GM12878 (cell line): ENCODE measurements at regions not wholly inside any gene's neighbourhood (a gene's known extent, or its start where the extent isn't known, plus 50 kb on each side); places are given as distances from the start of the nearest gene placed in this dataset.
"Not testable (repeated sequence)": the region's sequence is repeated elsewhere in the genome, so short reads cannot be mapped to it uniquely, and the experiment has no call there.

Source experiments
- ATAC-seq: fragments of 200-7000 bp; cut with Tn5 transposase; 3 replicates; pipeline ENCODE4 v1.9.1; 2020; ENCODE audit warnings: mild to moderate bottlenecking, moderate library complexity
- BruUV-seq: library from RNA; stranded (reverse); fragments of 400-500 nt; replicated peaks from 2 replicates; lab custom pipeline; 2021; lab: Mats Ljungman, UMichigan
- CTCF ChIA-PET: fragments of 300-600 bp; sonication (Branson Sonifier 250); formaldehyde crosslinking; extraction: SDS; loops from one replicate; lab custom pipeline; 2021; ENCODE audit warnings: inconsistent platforms; lab: Yijun Ruan, JAX
- POLR2A ChIA-PET: fragments of 350-600 bp; formaldehyde crosslinking; extraction: SDS; loops from one replicate; lab custom pipeline; 2021; ENCODE audit warnings: inconsistent platforms; lab: Charles Lee
- RAD21 ChIA-PET: fragments of 300-600 bp; sonication (Branson Sonifier 250); formaldehyde crosslinking; loops from one replicate; lab custom pipeline; 2023; ENCODE audit warnings: antibody characterized with exemption; ENCODE audit not compliant: unreplicated experiment; lab: Charles Lee
- SMC1A ChIA-PET: fragments of 300-600 bp; sonication (Branson Sonifier 250); formaldehyde crosslinking; loops from one replicate; lab custom pipeline; 2023; ENCODE audit not compliant: unreplicated experiment, uncharacterized antibody; lab: Charles Lee
- DNase-seq: peaks from one replicate; pipeline ENCODE4 v3.0.0-alpha.2; 2011; ENCODE audit warnings: low read depth, low spot score
- FAIRE-seq: peaks from 3 replicates; lab custom pipeline; 2011; peaks lifted over from hg19 to GRCh38; lab: Jason Lieb, UNC
- H2AFZ ChIP-seq: 2 replicates; pipeline ENCODE4 v1.6.0; 2011; ENCODE audit warnings: low read depth, low read length, control low read depth; ENCODE audit not compliant: control insufficient read depth
- H3K27ac ChIP-seq: 2 replicates; pipeline ENCODE4 v1.5.1; 2011; ENCODE audit warnings: control low read depth; ENCODE audit not compliant: control insufficient read depth, insufficient read depth
- H3K27me3 ChIP-seq, 2 experiments: replicated peaks in 1 of 2; 2 replicates each; pipeline versions ENCODE4 v1.6.0 to v1.6.1; 2011; ENCODE audit warnings: low read length in 1 of 2; ENCODE audit not compliant: control insufficient read depth in 2 of 2, insufficient read depth in 2 of 2
- H3K36me3 ChIP-seq, 2 experiments: 2 replicates each; pipeline ENCODE4 v1.5.1; 2011; ENCODE audit warnings: low read length in 1 of 2; ENCODE audit not compliant: control insufficient read depth in 2 of 2, insufficient read depth in 2 of 2
- H3K4me1 ChIP-seq: 2 replicates; pipeline ENCODE4 v1.6.1; 2011; ENCODE audit warnings: mild to moderate bottlenecking, low read length, moderate library complexity, mixed read lengths; ENCODE audit not compliant: control insufficient read depth, insufficient read depth
- H3K4me2 ChIP-seq: 2 replicates; pipeline ENCODE4 v1.6.0; 2011; ENCODE audit warnings: control low read depth; ENCODE audit not compliant: control insufficient read depth, insufficient read depth
- H3K4me3 ChIP-seq: fragments of 200-600 bp; sonication (generic); 2 replicates; pipeline ENCODE4 v1.5.1; 2016
- H3K79me2 ChIP-seq: 2 replicates; pipeline ENCODE4 v1.6.0; 2011; ENCODE audit warnings: low read length; ENCODE audit not compliant: control insufficient read depth, insufficient read depth
- H3K9ac ChIP-seq: 2 replicates; pipeline ENCODE4 v1.8.0; 2011; ENCODE audit warnings: low read length, control low read depth, mixed read lengths; ENCODE audit not compliant: control insufficient read depth, insufficient read depth
- H3K9me3 ChIP-seq: replicated peaks from 3 replicates; pipeline ENCODE4 v1.5.1; 2011; ENCODE audit warnings: mild to moderate bottlenecking, low read length; ENCODE audit not compliant: control insufficient read depth, insufficient read depth
- H4K20me1 ChIP-seq: 2 replicates; pipeline ENCODE4 v1.6.0; 2011; ENCODE audit not compliant: control insufficient read depth, insufficient read depth
- ATF7 ChIP-seq: fragments of 450-650 bp; IDR thresholded peaks from 2 replicates; pipeline ENCODE4 v1.6.1; 2016; ENCODE audit warnings: low read depth, mild to moderate bottlenecking
- BMI1 ChIP-seq: fragments of 450-650 bp; IDR thresholded peaks from 2 replicates; pipeline ENCODE4 v1.6.1; 2016; ENCODE audit warnings: mild to moderate bottlenecking, moderate library complexity, borderline replicate concordance
- NFIC ChIP-seq: IDR thresholded peaks from 2 replicates; pipeline ENCODE4 v1.6.1; 2012; ENCODE audit warnings: low read depth, mild to moderate bottlenecking, inconsistent platforms, low read length, moderate library complexity
- NKRF ChIP-seq: fragments of 450-650 bp; conservative IDR thresholded peaks from 2 replicates; pipeline ENCODE4 v1.6.1; 2017; ENCODE audit warnings: mild to moderate bottlenecking, moderate library complexity
- PAX5 ChIP-seq: IDR thresholded peaks from 2 replicates; pipeline ENCODE4 v1.6.1; 2011; ENCODE audit warnings: low read depth, low read length, borderline replicate concordance
- PML ChIP-seq: IDR thresholded peaks from 2 replicates; pipeline ENCODE4 v1.6.1; 2012; ENCODE audit warnings: low read length, inconsistent platforms
- TCF7 ChIP-seq: IDR thresholded peaks from 2 replicates; pipeline ENCODE4 v1.6.1; 2014; ENCODE audit warnings: antibody characterized with exemption, borderline replicate concordance
- WGBS: methylation state at CpG from one replicate; pipeline ENCODE4 v1.1.6; 2016; ENCODE audit warnings: low lambda C conversion rate; ENCODE audit not compliant: insufficient replicate concordance, insufficient coverage; ENCODE audit errors: missing lambda C conversion rate; 5-methylcytosine and 5-hydroxymethylcytosine counted together
- in situ Hi-C: fragments of 300-500 bp; cut with MboI; formaldehyde crosslinking; loops from 9 replicates; pipeline ENCODE4 v1.14.3; 2018; ENCODE audit warnings: mixed read lengths
- intact Hi-C: fragments of 100-400 bp; cut with micrococcal nuclease; formaldehyde crosslinking; loops from one replicate; pipeline ENCODE4 v1.14.2; 2022; ENCODE audit not compliant: unreplicated experiment

GRCh38 chr6:8839626-8840025, 404.3 kb upstream of the SLC35B3 start:
- FAIRE-seq: no peak
- no peaks in the 10 kb centered on the region for H3K79me2 ChIP-seq
- H3K9me3 ChIP-seq: no peaks in the 10 kb centered on the region
- no peak for DNase-seq
- BruUV-seq: no TSS peak
- no peak for ATAC-seq
- ChIA-PET POLR2A (no interaction called here), SMC1A (interaction anchor here (0.6 kb wide), 1 partner anchor 104 kb away, joined by 3 read pairs; no protein-coding TSS in a partner anchor), RAD21 (no interaction called here), CTCF (no interaction called here)
- no peak overlapping the region for H3K27ac ChIP-seq
- no peak for TF ChIP-seq NKRF
- TF ChIP-seq TCF7: no peak
- TF ChIP-seq BMI1: no peak
- TF ChIP-seq NFIC: no peak
- no peak for TF ChIP-seq PML
- H3K4me1 ChIP-seq: no peaks in the 10 kb centered on the region
- H2AFZ ChIP-seq: no peak overlapping the region
- H3K9ac ChIP-seq: no peak overlapping the region
- no peaks in the 10 kb centered on the region for H3K27me3 ChIP-seq
- intact Hi-C loops (no loop called here), in situ Hi-C loops (no loop called here)
- H3K4me2 ChIP-seq: no peak overlapping the region
- H3K4me3 ChIP-seq: no peak overlapping the region
- WGBS: 40% methylated on average over 7 of the region's 7 CpGs
- no peaks in the 10 kb centered on the region for H4K20me1 ChIP-seq
- H3K36me3 ChIP-seq: no peaks in the 10 kb centered on the region

- Histone ChIP-seq H3K27ac (no peak overlapping the region), H3K4me1 (no peaks in the 10 kb centered on the region), H2AFZ (no peak overlapping the region), H3K4me3 (no peak overlapping the region), H3K79me2 (no peaks in the 10 kb centered on the region), H3K9ac (no peak overlapping the region), H3K4me2 (no peak overlapping the region), H3K36me3 (no peaks in the 10 kb centered on the region), H3K27me3 (no peaks in the 10 kb centered on the region), H3K9me3 (no peaks in the 10 kb centered on the region), H4K20me1 (no peaks in the 10 kb centered on the region)
- POLR2A ChIA-PET: no interaction called here
- RAD21 ChIA-PET: no interaction called here
- SMC1A ChIA-PET: interaction anchor here (1.2 to 1.5 kb wide), 2 partner anchors 12 to 30 kb away, joined by 4 read pairs; no protein-coding TSS in a partner anchor
- CTCF ChIA-PET: no interaction called here
- DNase-seq (no peak), ATAC-seq (no peak), FAIRE-seq (no peak)
- 0 out of 2 replicates have a peak, but pooled peaks have one; percentile 20 for TF ChIP-seq PAX5
- TF ChIP-seq ATF7: no peak
- WGBS: 69% methylated on average over 2 of the region's 2 CpGs
- BruUV-seq: no TSS peak
- intact Hi-C loops: no loop called here
- in situ Hi-C loops: no loop called here
Observed at GRCh38 chr6:8837343-8837742, 402.0 kb upstream of the SLC35B3 start.

GRCh38 chr6:8832695-8833094, 397.4 kb upstream of the SLC35B3 start:
- H4K20me1 ChIP-seq, H3K27me3 ChIP-seq, H3K27ac ChIP-seq, H3K9ac ChIP-seq, ATAC-seq, RAD21 ChIA-PET, H3K36me3 ChIP-seq, FAIRE-seq, H3K4me1 ChIP-seq, POLR2A ChIA-PET, in situ Hi-C loops, H3K4me3 ChIP-seq, SMC1A ChIA-PET, BruUV-seq, H3K79me2 ChIP-seq, intact Hi-C loops, H2AFZ ChIP-seq, H3K9me3 ChIP-seq, DNase-seq, H3K4me2 ChIP-seq: not testable (repeated sequence)
- WGBS: 34% methylated on average over 3 of the region's 3 CpGs
- CTCF ChIA-PET: interaction anchor here (0.9 kb wide), 1 partner anchor 12 kb away, joined by 3 read pairs; no protein-coding TSS in a partner anchor
